HG02840 (cell line): ENCODE measurements at regions not wholly inside any gene's neighbourhood (a gene's known extent, or its start where the extent isn't known, plus 50 kb on each side); places are given as distances from the start of the nearest gene placed in this dataset.
"Not testable (repeated sequence)": the region's sequence is repeated elsewhere in the genome, so short reads cannot be mapped to it uniquely, and the experiment has no call there.

Experiments
- ATAC-seq: cut with Tn5 transposase; IDR thresholded peaks from one replicate; pipeline ENCODE4 v1.9.1; 2021; ENCODE audit warnings: mild to moderate bottlenecking, moderate library complexity, moderate number of reproducible peaks; ENCODE audit not compliant: unreplicated experiment, low FRiP score

- no peak for ATAC-seq
Measured at GRCh38 chr6:164751395-164751794, 558.0 kb downstream of the C6orf118 start.

- no peak for ATAC-seq
Measured at GRCh38 chr6:164750128-164750527, 559.3 kb downstream of the C6orf118 start.

- ATAC-seq: no peak
Measured at GRCh38 chr6:164749221-164750064, 560.0 kb downstream of the C6orf118 start.

GRCh38 chr6:164744301-164744700, 565.1 kb downstream of the C6orf118 start:
- no peak for ATAC-seq

- no peak for ATAC-seq
Measured at GRCh38 chr6:164741938-164742451, 567.4 kb downstream of the C6orf118 start.

- ATAC-seq: not testable (repeated sequence)
Measured at GRCh38 chr6:164736090-164736489, 573.3 kb downstream of the C6orf118 start.

GRCh38 chr6:164731539-164731938, 577.9 kb downstream of the C6orf118 start:
- no peak for ATAC-seq

GRCh38 chr6:164721460-164721859, 587.9 kb downstream of the C6orf118 start:
- ATAC-seq: no peak

GRCh38 chr6:164700497-164700896, 608.9 kb downstream of the C6orf118 start:
- no peak for ATAC-seq

- ATAC-seq: no peak
Measured at GRCh38 chr6:164695896-164696295, 613.5 kb downstream of the C6orf118 start.

- ATAC-seq: no peak
Measured at GRCh38 chr6:164694386-164694785, 615.0 kb downstream of the C6orf118 start.

- ATAC-seq: no peak
Measured at GRCh38 chr6:164693944-164694343, 615.5 kb downstream of the C6orf118 start.

- ATAC-seq: no peak
Measured at GRCh38 chr6:164692772-164693510, 616.5 kb downstream of the C6orf118 start.

- no peak for ATAC-seq
Measured at GRCh38 chr6:164690702-164691500, 618.5 kb downstream of the C6orf118 start.

- ATAC-seq: no peak
Measured at GRCh38 chr6:164690241-164690640, 619.2 kb downstream of the C6orf118 start.

- no peak for ATAC-seq
Measured at GRCh38 chr6:164665328-164665727, 644.1 kb downstream of the C6orf118 start.

GRCh38 chr6:164663634-164664033, 645.8 kb downstream of the C6orf118 start:
- no peak for ATAC-seq

GRCh38 chr6:164661716-164662115, 647.7 kb downstream of the C6orf118 start:
- no peak for ATAC-seq

GRCh38 chr6:164660781-164661180, 648.6 kb downstream of the C6orf118 start:
- no peak for ATAC-seq

GRCh38 chr6:164640956-164641355, 668.4 kb downstream of the C6orf118 start:
- ATAC-seq: no peak
